Fibroblast of lung (primary cell): ENCODE measurements at regions not wholly inside any gene's neighbourhood (a gene's known extent, or its start where the extent isn't known, plus 50 kb on each side); places are given as distances from the start of the nearest gene placed in this dataset.

Experiments
- EZH2 ChIP-seq: IDR thresholded peaks from 2 replicates; pipeline ENCODE4 v1.5.1; 2012; ENCODE audit warnings: low read length, control low read depth, mild to moderate bottlenecking; ENCODE audit errors: missing control alignments
- TF ChIP-seq, protein P1 (sequence below), 2 donors: IDR thresholded peaks in 1 of 2; conservative IDR thresholded peaks in 1 of 2; 1 replicate in 1 of 2; 2 replicates in 1 of 2; pipeline ENCODE4 v1.5.1; 2011 to 2012; ENCODE audit warnings: low read length in 2 of 2, control low read depth in 1 of 2, inconsistent platforms in 1 of 2, low read depth in 1 of 2, mild to moderate bottlenecking in 1 of 2

- TF ChIP-seq, protein P1, sequence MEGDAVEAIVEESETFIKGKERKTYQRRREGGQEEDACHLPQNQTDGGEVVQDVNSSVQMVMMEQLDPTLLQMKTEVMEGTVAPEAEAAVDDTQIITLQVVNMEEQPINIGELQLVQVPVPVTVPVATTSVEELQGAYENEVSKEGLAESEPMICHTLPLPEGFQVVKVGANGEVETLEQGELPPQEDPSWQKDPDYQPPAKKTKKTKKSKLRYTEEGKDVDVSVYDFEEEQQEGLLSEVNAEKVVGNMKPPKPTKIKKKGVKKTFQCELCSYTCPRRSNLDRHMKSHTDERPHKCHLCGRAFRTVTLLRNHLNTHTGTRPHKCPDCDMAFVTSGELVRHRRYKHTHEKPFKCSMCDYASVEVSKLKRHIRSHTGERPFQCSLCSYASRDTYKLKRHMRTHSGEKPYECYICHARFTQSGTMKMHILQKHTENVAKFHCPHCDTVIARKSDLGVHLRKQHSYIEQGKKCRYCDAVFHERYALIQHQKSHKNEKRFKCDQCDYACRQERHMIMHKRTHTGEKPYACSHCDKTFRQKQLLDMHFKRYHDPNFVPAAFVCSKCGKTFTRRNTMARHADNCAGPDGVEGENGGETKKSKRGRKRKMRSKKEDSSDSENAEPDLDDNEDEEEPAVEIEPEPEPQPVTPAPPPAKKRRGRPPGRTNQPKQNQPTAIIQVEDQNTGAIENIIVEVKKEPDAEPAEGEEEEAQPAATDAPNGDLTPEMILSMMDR (conservative IDR thresholded peaks at IDR 0.05 in 1 of 2, IDR thresholded peaks at IDR 0.05 in 1 of 2; ENCODE audit: low read depth in 1 of 2, low read length in 2 of 2), result no peak
- TF ChIP-seq EZH2, result no peak
Measured at GRCh38 chr7:47039904-47040303, 542.0 kb downstream of the TNS3 start.
